Retina (tissue), 1 donor: ENCODE measurements at regions not wholly inside any gene's neighbourhood (a gene's known extent, or its start where the extent isn't known, plus 50 kb on each side); places are given as distances from the start of the nearest gene placed in this dataset.

Experiments used
- DNase-seq: peaks from one replicate; pipeline ENCODE4 v3.0.0-alpha.2; 2016

- DNase-seq, result no peak
Observed at GRCh38 chr15:62558640-62559380, 393.7 kb upstream of the C2CD4B start.

GRCh38 chr15:62559381-62559733 is 394.3 kb upstream of the C2CD4B start:
- DNase-seq, result no peak

GRCh38 chr15:62561059-62561519 is 396.0 kb upstream of the C2CD4B start:
- DNase-seq, result no peak

- no peak for DNase-seq
Observed at GRCh38 chr15:62561571-62561970, 396.5 kb upstream of the C2CD4B start.

- no peak for DNase-seq
Observed at GRCh38 chr15:62564886-62565633, 400.0 kb upstream of the C2CD4B start.

GRCh38 chr15:62565634-62566026 is 400.5 kb upstream of the C2CD4B start:
- no peak for DNase-seq

- DNase-seq, result no peak
Observed at GRCh38 chr15:62566248-62566647, 401.2 kb upstream of the C2CD4B start.

GRCh38 chr15:62567501-62567900 is 402.4 kb upstream of the C2CD4B start:
- DNase-seq, result no peak

- DNase-seq, result no peak
Observed at GRCh38 chr15:62568004-62568403, 402.9 kb upstream of the C2CD4B start.

GRCh38 chr15:62568702-62569101 is 403.6 kb upstream of the C2CD4B start:
- no peak for DNase-seq

GRCh38 chr15:62569460-62570404 is 404.6 kb upstream of the C2CD4B start:
- no peak for DNase-seq

- no peak for DNase-seq
Observed at GRCh38 chr15:62570405-62570783, 405.3 kb upstream of the C2CD4B start.

GRCh38 chr15:62571072-62571471 is 406.0 kb upstream of the C2CD4B start:
- DNase-seq, result no peak

- DNase-seq, result no peak
Observed at GRCh38 chr15:62572797-62573196, 407.7 kb upstream of the C2CD4B start.

- DNase-seq, result no peak
Observed at GRCh38 chr15:62573876-62574275, 408.8 kb upstream of the C2CD4B start.

GRCh38 chr15:62578546-62578945 is 413.5 kb upstream of the C2CD4B start:
- no peak for DNase-seq

- no peak for DNase-seq
Observed at GRCh38 chr15:62578960-62579359, 413.9 kb upstream of the C2CD4B start.

- no peak for DNase-seq
Observed at GRCh38 chr15:62579842-62580241, 414.8 kb upstream of the C2CD4B start.

GRCh38 chr15:62582580-62582979 is 417.5 kb upstream of the C2CD4B start:
- no peak for DNase-seq

- DNase-seq, result no peak
Observed at GRCh38 chr15:62584301-62585235, 419.5 kb upstream of the C2CD4B start.

GRCh38 chr15:62588938-62589670 is 424.0 kb upstream of the C2CD4B start:
- no peak for DNase-seq
